DND-41 (cell line): ENCODE measurements at regions not wholly inside any gene's neighbourhood (a gene's known extent, or its start where the extent isn't known, plus 50 kb on each side); places are given as distances from the start of the nearest gene placed in this dataset.

Experiments
- ATAC-seq: fragments of 200-7000 bp; cut with Tn5 transposase; 3 replicates; pipeline ENCODE4 v1.9.1; 2021; ENCODE audit warnings: low read depth; ENCODE audit not compliant: insufficient read depth
- DNase-seq: peaks from one replicate; pipeline ENCODE4 v3.0.0-alpha.2; 2020
- H2AFZ ChIP-seq: 2 replicates; pipeline ENCODE4 v1.6.0; 2012; ENCODE audit warnings: low read depth, low read length
- H3K27ac ChIP-seq: 2 replicates; pipeline ENCODE4 v1.5.1; 2012; ENCODE audit warnings: low read length, inconsistent platforms
- H3K27me3 ChIP-seq: fragments of 200-600 bp; sonication (generic); 2 replicates; pipeline ENCODE4 v1.6.0; 2012; ENCODE audit warnings: low read length, mild to moderate bottlenecking, inconsistent platforms; ENCODE audit not compliant: insufficient read depth, poor library complexity
- H3K36me3 ChIP-seq: 2 replicates; pipeline ENCODE4 v1.5.1; 2012; ENCODE audit warnings: low read length, inconsistent platforms; ENCODE audit not compliant: insufficient read depth
- H3K4me1 ChIP-seq: 2 replicates; pipeline ENCODE4 v1.5.1; 2012; ENCODE audit warnings: mild to moderate bottlenecking, low read length; ENCODE audit not compliant: insufficient read depth
- H3K4me2 ChIP-seq: 2 replicates; pipeline ENCODE4 v1.6.0; 2012; ENCODE audit warnings: mild to moderate bottlenecking, moderate library complexity, low read length, inconsistent platforms; ENCODE audit not compliant: insufficient read depth
- H3K4me3 ChIP-seq, 2 experiments: fragments of 200-600 bp in 1 of 2; shearing (Covaris generic) in 1 of 2; 2 replicates each; pipeline ENCODE4 v1.5.1; 2012 to 2016; ENCODE audit warnings: inconsistent platforms in 2 of 2, low read length in 2 of 2, mild to moderate bottlenecking in 2 of 2, low read depth in 1 of 2, moderate library complexity in 1 of 2
- H3K79me2 ChIP-seq: 2 replicates; pipeline ENCODE4 v1.6.0; 2012; ENCODE audit warnings: low read length, inconsistent platforms; ENCODE audit not compliant: insufficient read depth
- H3K9ac ChIP-seq: 2 replicates; pipeline ENCODE4 v1.6.0; 2012; ENCODE audit warnings: low read depth, mild to moderate bottlenecking, inconsistent platforms, low read length, moderate library complexity
- H3K9me3 ChIP-seq: 2 replicates; pipeline ENCODE4 v1.5.1; 2012; ENCODE audit warnings: low read length, moderate library complexity, mild to moderate bottlenecking, inconsistent platforms; ENCODE audit not compliant: insufficient read depth, severe bottlenecking
- H4K20me1 ChIP-seq: 2 replicates; pipeline ENCODE4 v1.6.0; 2012; ENCODE audit warnings: low read length; ENCODE audit not compliant: insufficient read depth
- CTCF ChIP-seq: IDR thresholded peaks from 2 replicates; pipeline ENCODE4 v1.5.1; 2012; ENCODE audit warnings: borderline replicate concordance, low read length, moderate library complexity, mild to moderate bottlenecking; ENCODE audit not compliant: poor library complexity, severe bottlenecking; ENCODE audit errors: extremely low read depth
- EZH2 ChIP-seq: IDR thresholded peaks from 3 replicates; pipeline ENCODE4 v1.6.1; 2012; ENCODE audit warnings: borderline replicate concordance, low read depth, mild to moderate bottlenecking, moderate library complexity, low read length, inconsistent platforms; ENCODE audit not compliant: severe bottlenecking

- H3K4me2 ChIP-seq: peak overlapping the region; percentile 53
- peak overlapping the region; percentile 91 for H3K27ac ChIP-seq
Measured at GRCh38 chr14:89720076-89720687, 234.3 kb downstream of the EFCAB11 start.

GRCh38 chr14:89719366-89720075 is 235.0 kb downstream of the EFCAB11 start:
- TF ChIP-seq CTCF (no peak), EZH2 (no peak)
- Histone ChIP-seq H3K9ac (no peak overlapping the region), H3K27me3 (no peaks in the 10 kb centered on the region), H3K4me3 (no peak overlapping the region), H3K4me2 (peak overlapping the region; percentile 53; the same call in 1 of the 2 replicates), H3K9me3 (no peaks in the 10 kb centered on the region), H3K36me3 (no peaks in the 10 kb centered on the region), H2AFZ (no peak overlapping the region), H3K4me1 (peaks cover 42% of the 10 kb centered on the region), H3K27ac (peak overlapping the region; percentile 91), H4K20me1 (no peaks in the 10 kb centered on the region), H3K79me2 (no peaks in the 10 kb centered on the region)
- ATAC-seq: no peak
- DNase-seq: no peak

More at GRCh38 chr14:89720076-89720687, 234.3 kb downstream of the EFCAB11 start:
- Histone ChIP-seq H2AFZ (peak overlapping the region; percentile 59), H3K79me2 (no peaks in the 10 kb centered on the region), H3K9me3 (no peaks in the 10 kb centered on the region), H4K20me1 (no peaks in the 10 kb centered on the region), H3K9ac (peak overlapping the region; percentile 49), H3K36me3 (no peaks in the 10 kb centered on the region), H3K4me3 (peak overlapping the region in 1 of 2 experiments; percentile 30; a peak in 2 of 4 replicates), H3K27me3 (no peaks in the 10 kb centered on the region), H3K4me1 (peaks cover 49% of the 10 kb centered on the region)
- no peak for ATAC-seq
- DNase-seq: peak; percentile 36
- TF ChIP-seq EZH2 (no peak), CTCF (no peak)

GRCh38 chr14:89708982-89709625 is 245.4 kb downstream of the EFCAB11 start:
- Histone ChIP-seq H3K36me3 (no peaks in the 10 kb centered on the region), H3K4me1 (no peaks in the 10 kb centered on the region), H3K4me3 (no peak overlapping the region), H4K20me1 (no peaks in the 10 kb centered on the region), H2AFZ (no peak overlapping the region), H3K9me3 (peaks cover 3% of the 10 kb centered on the region), H3K9ac (no peak overlapping the region), H3K79me2 (no peaks in the 10 kb centered on the region), H3K27me3 (no peaks in the 10 kb centered on the region), H3K4me2 (no peak overlapping the region), H3K27ac (no peak overlapping the region)
- ATAC-seq: no peak
- no peak for DNase-seq
- TF ChIP-seq CTCF (no peak), EZH2 (no peak)
